ENCODE measurements at regions not wholly inside any gene's neighbourhood (a gene's known extent, or its start where the extent isn't known, plus 50 kb on each side); places are given as distances from the start of the nearest gene placed in this dataset.

DNA sequence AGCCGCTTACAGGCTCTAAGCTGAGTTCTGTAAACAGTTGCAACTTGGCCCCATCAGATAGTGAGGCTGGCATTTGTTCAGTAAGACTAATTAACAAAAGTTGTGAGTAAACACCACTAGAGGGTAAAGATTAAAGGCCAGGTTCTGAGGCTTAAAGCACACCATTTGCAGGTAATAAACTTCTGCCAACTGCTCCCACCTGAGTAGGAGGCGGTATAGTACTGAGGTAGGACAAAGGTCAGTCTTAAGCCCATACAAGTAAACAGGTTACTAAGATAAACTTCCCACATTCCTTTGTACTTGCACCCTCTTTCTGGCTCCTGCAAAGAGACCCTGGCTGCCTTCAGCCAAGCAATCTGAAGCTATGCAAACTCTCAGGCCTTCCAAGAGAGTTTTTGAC lies 419.6 kb downstream of the DNAH5 start:
- TF ChIP-seq, protein P1, sequence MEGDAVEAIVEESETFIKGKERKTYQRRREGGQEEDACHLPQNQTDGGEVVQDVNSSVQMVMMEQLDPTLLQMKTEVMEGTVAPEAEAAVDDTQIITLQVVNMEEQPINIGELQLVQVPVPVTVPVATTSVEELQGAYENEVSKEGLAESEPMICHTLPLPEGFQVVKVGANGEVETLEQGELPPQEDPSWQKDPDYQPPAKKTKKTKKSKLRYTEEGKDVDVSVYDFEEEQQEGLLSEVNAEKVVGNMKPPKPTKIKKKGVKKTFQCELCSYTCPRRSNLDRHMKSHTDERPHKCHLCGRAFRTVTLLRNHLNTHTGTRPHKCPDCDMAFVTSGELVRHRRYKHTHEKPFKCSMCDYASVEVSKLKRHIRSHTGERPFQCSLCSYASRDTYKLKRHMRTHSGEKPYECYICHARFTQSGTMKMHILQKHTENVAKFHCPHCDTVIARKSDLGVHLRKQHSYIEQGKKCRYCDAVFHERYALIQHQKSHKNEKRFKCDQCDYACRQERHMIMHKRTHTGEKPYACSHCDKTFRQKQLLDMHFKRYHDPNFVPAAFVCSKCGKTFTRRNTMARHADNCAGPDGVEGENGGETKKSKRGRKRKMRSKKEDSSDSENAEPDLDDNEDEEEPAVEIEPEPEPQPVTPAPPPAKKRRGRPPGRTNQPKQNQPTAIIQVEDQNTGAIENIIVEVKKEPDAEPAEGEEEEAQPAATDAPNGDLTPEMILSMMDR (IDR thresholded peaks at IDR 0.05): no peak
- TF ChIP-seq EP300 (IDR thresholded peaks at IDR 0.05): no peak

Measured in upper lobe of left lung (tissue), 4 donors.